CD14-positive monocyte (primary cell): ENCODE measurements at regions not wholly inside any gene's neighbourhood (a gene's known extent, or its start where the extent isn't known, plus 50 kb on each side); places are given as distances from the start of the nearest gene placed in this dataset.

Source experiments
- DNase-seq, 3 donors: peaks; one replicate each; pipeline ENCODE4 v3.0.0-alpha.2; 2011 to 2022
- H2AFZ ChIP-seq: 2 replicates; pipeline ENCODE4 v1.6.0; 2012; ENCODE audit warnings: mild to moderate bottlenecking, low read depth, low read length, inconsistent platforms; ENCODE audit not compliant: insufficient read depth, poor library complexity, severe bottlenecking
- H3K27ac ChIP-seq, 2 donors: 1 replicate in 1 of 2; 2 replicates in 1 of 2; pipeline ENCODE4 v1.5.1; 2012 to 2013; ENCODE audit warnings: low read length in 2 of 2, control low read depth in 1 of 2, inconsistent platforms in 1 of 2, low read depth in 1 of 2, mild to moderate bottlenecking in 1 of 2
- H3K27me3 ChIP-seq, 2 donors: one replicate each; pipeline versions ENCODE4 v1.6.0 to v1.6.1; 2011 to 2013; ENCODE audit warnings: low read length in 2 of 2; ENCODE audit not compliant: control insufficient read depth in 2 of 2, insufficient read depth in 2 of 2
- H3K36me3 ChIP-seq, 2 donors: replicated peaks in 1 of 2; 1 replicate in 1 of 2; 2 replicates in 1 of 2; pipeline versions ENCODE4 v1.5.1 to v1.6.1; 2012 to 2013; ENCODE audit warnings: low read length in 2 of 2, control low read depth in 1 of 2, inconsistent platforms in 1 of 2, mild to moderate bottlenecking in 1 of 2; ENCODE audit not compliant: insufficient read depth in 2 of 2, control insufficient read depth in 1 of 2
- H3K4me1 ChIP-seq, 2 donors: 1 replicate in 1 of 2; 2 replicates in 1 of 2; pipeline versions ENCODE4 v1.5.1 to v1.6.1; 2012 to 2013; ENCODE audit warnings: low read length in 2 of 2, control low read depth in 1 of 2, inconsistent platforms in 1 of 2, mild to moderate bottlenecking in 1 of 2, moderate library complexity in 1 of 2; ENCODE audit not compliant: insufficient read depth in 2 of 2, control insufficient read depth in 1 of 2
- H3K4me2 ChIP-seq: replicated peaks from 2 replicates; pipeline ENCODE3; 2012; ENCODE audit warnings: low read length, moderate library complexity, mild to moderate bottlenecking; ENCODE audit not compliant: poor library complexity, severe bottlenecking; ENCODE audit errors: extremely low read depth
- H3K4me3 ChIP-seq, 3 experiments: fragments of 200-600 bp in 1 of 3; sonication (generic) in 1 of 3; replicated peaks in 1 of 3; 1 replicate in 2 of 3; 2 replicates in 1 of 3; pipeline ENCODE4 v1.5.1; 2011 to 2013; ENCODE audit warnings: low read length in 3 of 3, mild to moderate bottlenecking in 3 of 3, control low read depth in 2 of 3, low read depth in 2 of 3, inconsistent platforms in 1 of 3, moderate library complexity in 1 of 3
- H3K79me2 ChIP-seq: 2 replicates; pipeline ENCODE4 v1.6.0; 2012; ENCODE audit warnings: mild to moderate bottlenecking, control low read depth, inconsistent platforms, low read length, moderate library complexity; ENCODE audit not compliant: insufficient read depth
- H3K9ac ChIP-seq: 2 replicates; pipeline ENCODE4 v1.6.0; 2017; ENCODE audit warnings: low read length, mild to moderate bottlenecking; ENCODE audit not compliant: insufficient read depth, poor library complexity, severe bottlenecking
- H3K9me3 ChIP-seq, 2 donors: replicated peaks in 1 of 2; 1 replicate in 1 of 2; 2 replicates in 1 of 2; pipeline versions ENCODE4 v1.5.1 to v1.6.1; 2012 to 2013; ENCODE audit warnings: low read length in 2 of 2, control low read depth in 1 of 2; ENCODE audit not compliant: control insufficient read depth in 1 of 2, insufficient read depth in 1 of 2
- H4K20me1 ChIP-seq: 2 replicates; pipeline ENCODE4 v1.6.0; 2012; ENCODE audit warnings: mild to moderate bottlenecking, low read length, control low read depth, moderate library complexity; ENCODE audit not compliant: insufficient read depth
- H3K27ac Mint-ChIP-seq, 7 donors: one replicate each; pipeline ENCODE4 v1.8.0; 2020; ENCODE audit warnings: mild to moderate bottlenecking in 7 of 7, mixed read lengths in 7 of 7, moderate library complexity in 6 of 7, inconsistent platforms in 2 of 7
- H3K27me3 Mint-ChIP-seq, 3 donors: one replicate each; pipeline ENCODE4 v1.8.0; 2021 to 2022; ENCODE audit warnings: low read depth in 3 of 3, mild to moderate bottlenecking in 3 of 3, mixed read lengths in 3 of 3, moderate library complexity in 3 of 3, inconsistent platforms in 1 of 3
- H3K36me3 Mint-ChIP-seq, 2 donors: one replicate each; pipeline ENCODE4 v1.8.0; 2020; ENCODE audit warnings: mixed read lengths in 2 of 2, inconsistent platforms in 1 of 2, mild to moderate bottlenecking in 1 of 2
- H3K4me1 Mint-ChIP-seq: one replicate; pipeline ENCODE4 v1.8.0; 2020; ENCODE audit warnings: mild to moderate bottlenecking, mixed read lengths
- H3K4me3 Mint-ChIP-seq, 2 donors: one replicate each; pipeline ENCODE4 v1.8.0; 2020; ENCODE audit warnings: mild to moderate bottlenecking in 2 of 2, mixed read lengths in 2 of 2, moderate library complexity in 1 of 2
- H3K9me3 Mint-ChIP-seq, 7 donors: one replicate each; pipeline ENCODE4 v1.8.0; 2020 to 2022; ENCODE audit warnings: mixed read lengths in 7 of 7, mild to moderate bottlenecking in 6 of 7, moderate library complexity in 6 of 7, inconsistent platforms in 2 of 7
- WGBS: methylation state at CpG from one replicate; pipeline ENCODE4 v1.1.5; 2013; ENCODE audit warnings: missing lambda C conversion rate; ENCODE audit not compliant: insufficient coverage; 5-methylcytosine and 5-hydroxymethylcytosine counted together
- intact Hi-C, 2 donors: fragments of 100-400 bp; cut with micrococcal nuclease; formaldehyde crosslinking; loops; one replicate each; pipeline versions ENCODE4 v1.15.0 to v1.15.1; 2023
- TF ChIP-seq, protein P1 (sequence below): fragments of 200-600 bp; IDR thresholded peaks from one replicate; pipeline ENCODE4 v1.8.0; 2022; ENCODE audit warnings: antibody characterized with exemption, mild to moderate bottlenecking

- intact Hi-C loops, result no loop called here
- H3K27me3 Mint-ChIP-seq, result no peaks in the 10 kb centered on the region
- H3K27ac ChIP-seq, result no peak overlapping the region
- no peaks in the 10 kb centered on the region for H4K20me1 ChIP-seq
- H3K4me1 ChIP-seq, result no peaks in the 10 kb centered on the region
- no peak overlapping the region for H2AFZ ChIP-seq
- no peak overlapping the region for H3K9ac ChIP-seq
- H3K36me3 Mint-ChIP-seq, result no peaks in the 10 kb centered on the region
- H3K4me2 ChIP-seq, result no peak overlapping the region
- no CpG with 5 or more reads among the region's 4 CpGs for WGBS
- H3K27me3 ChIP-seq, result no peaks in the 10 kb centered on the region
- H3K36me3 ChIP-seq, result no peaks in the 10 kb centered on the region
- TF ChIP-seq, protein P1, sequence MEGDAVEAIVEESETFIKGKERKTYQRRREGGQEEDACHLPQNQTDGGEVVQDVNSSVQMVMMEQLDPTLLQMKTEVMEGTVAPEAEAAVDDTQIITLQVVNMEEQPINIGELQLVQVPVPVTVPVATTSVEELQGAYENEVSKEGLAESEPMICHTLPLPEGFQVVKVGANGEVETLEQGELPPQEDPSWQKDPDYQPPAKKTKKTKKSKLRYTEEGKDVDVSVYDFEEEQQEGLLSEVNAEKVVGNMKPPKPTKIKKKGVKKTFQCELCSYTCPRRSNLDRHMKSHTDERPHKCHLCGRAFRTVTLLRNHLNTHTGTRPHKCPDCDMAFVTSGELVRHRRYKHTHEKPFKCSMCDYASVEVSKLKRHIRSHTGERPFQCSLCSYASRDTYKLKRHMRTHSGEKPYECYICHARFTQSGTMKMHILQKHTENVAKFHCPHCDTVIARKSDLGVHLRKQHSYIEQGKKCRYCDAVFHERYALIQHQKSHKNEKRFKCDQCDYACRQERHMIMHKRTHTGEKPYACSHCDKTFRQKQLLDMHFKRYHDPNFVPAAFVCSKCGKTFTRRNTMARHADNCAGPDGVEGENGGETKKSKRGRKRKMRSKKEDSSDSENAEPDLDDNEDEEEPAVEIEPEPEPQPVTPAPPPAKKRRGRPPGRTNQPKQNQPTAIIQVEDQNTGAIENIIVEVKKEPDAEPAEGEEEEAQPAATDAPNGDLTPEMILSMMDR, result no peak
- H3K79me2 ChIP-seq, result no peaks in the 10 kb centered on the region
- no peak for DNase-seq
- no peaks in the 10 kb centered on the region for H3K4me1 Mint-ChIP-seq
- no peak overlapping the region for H3K27ac Mint-ChIP-seq
- no peak overlapping the region for H3K4me3 Mint-ChIP-seq
- H3K4me3 ChIP-seq, result no peak overlapping the region
- H3K9me3 ChIP-seq, result no peaks in the 10 kb centered on the region
- peaks cover 0 to 4% (median 0%) of the 10 kb centered on the region in 7 donors for H3K9me3 Mint-ChIP-seq
Observed at GRCh38 chr3:147173257-147173656, 233.1 kb downstream of the ZIC4 start.

DNA sequence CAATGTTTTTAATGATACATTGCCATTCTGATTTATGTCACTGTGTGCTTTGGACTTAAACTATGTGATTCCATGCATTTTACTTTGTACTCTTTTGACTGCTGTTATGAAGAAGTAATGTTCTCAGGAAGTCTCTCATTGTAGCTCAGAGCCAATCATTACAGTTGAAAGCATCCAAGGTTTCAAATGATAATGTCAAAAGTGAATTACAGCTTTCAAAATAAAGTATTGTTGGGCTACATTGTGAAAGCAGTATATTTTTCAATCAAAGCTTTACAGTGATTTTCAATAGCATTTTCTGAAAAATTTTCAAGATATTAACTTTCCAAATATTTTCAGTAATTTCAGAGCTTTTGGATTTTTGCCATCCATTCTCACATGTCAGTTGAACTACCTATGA is 243.6 kb downstream of the ZIC4 start:
- no peak for DNase-seq
- Mint-ChIP-seq H3K36me3 (no peaks in the 10 kb centered on the region), H3K27me3 (no peaks in the 10 kb centered on the region), H3K9me3 (peaks cover 0 to 6% (median 0%) of the 10 kb centered on the region in 7 donors), H3K4me3 (no peak overlapping the region), H3K27ac (no peak overlapping the region), H3K4me1 (no peaks in the 10 kb centered on the region)
- H3K4me1 ChIP-seq, result no peaks in the 10 kb centered on the region
- no peaks in the 10 kb centered on the region for H3K9me3 ChIP-seq
- no peak overlapping the region for H3K9ac ChIP-seq
- no peaks in the 10 kb centered on the region for H3K79me2 ChIP-seq
- H3K27me3 ChIP-seq, result no peaks in the 10 kb centered on the region
- TF ChIP-seq, protein P1, result no peak
- no peak overlapping the region for H2AFZ ChIP-seq
- H3K27ac ChIP-seq, result no peak overlapping the region
- no peak overlapping the region for H3K4me2 ChIP-seq
- no peak overlapping the region for H3K4me3 ChIP-seq
- H3K36me3 ChIP-seq, result no peaks in the 10 kb centered on the region
- no peaks in the 10 kb centered on the region for H4K20me1 ChIP-seq
- intact Hi-C loops, result no loop called here
